ENCODE measurements at regions not wholly inside any gene's neighbourhood (a gene's known extent, or its start where the extent isn't known, plus 50 kb on each side); places are given as distances from the start of the nearest gene placed in this dataset.

DNA sequence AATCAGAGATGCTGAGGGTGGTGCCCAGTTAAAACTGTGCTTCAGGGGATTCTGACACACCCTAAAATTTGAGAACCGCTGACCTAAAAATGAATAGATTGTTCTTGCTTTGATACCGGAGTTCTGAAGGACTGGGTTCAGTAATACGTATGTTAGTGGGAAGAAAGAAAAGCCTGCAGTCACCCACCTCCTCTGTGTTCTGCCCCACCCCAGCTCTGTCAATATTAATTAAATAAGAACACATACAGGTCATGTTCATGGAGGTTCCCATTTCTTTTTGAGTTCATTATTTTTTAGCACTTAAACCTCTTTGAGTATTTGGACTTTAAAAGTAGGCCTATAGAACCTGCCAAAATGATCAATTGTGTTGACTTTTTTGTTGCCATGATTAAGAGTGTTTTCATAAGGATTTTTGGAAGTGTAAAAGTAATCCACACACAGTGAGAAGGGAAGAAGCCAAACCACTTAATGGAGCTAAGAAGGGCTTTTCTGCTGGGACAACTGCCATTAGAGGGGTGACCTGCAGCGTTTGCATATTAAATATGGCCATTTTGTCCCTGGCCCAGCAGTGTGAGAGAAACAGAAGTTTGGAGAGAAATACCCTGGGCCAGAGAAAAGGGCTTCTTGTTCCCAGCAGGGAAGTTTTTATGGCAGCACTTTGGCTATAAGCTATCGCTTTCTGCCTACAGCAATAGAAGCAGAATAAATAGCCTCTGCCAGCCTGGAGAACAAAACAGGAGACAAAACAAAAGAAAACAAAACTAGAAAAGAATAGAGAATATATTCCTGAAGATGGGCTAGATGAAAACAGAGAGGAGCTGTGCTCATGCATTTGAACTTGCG, 80.7 kb upstream of the RNF152 start:
- no peak for TF ChIP-seq NR3C1 (IDR thresholded peaks at IDR 0.05)
- TF ChIP-seq, protein P1, sequence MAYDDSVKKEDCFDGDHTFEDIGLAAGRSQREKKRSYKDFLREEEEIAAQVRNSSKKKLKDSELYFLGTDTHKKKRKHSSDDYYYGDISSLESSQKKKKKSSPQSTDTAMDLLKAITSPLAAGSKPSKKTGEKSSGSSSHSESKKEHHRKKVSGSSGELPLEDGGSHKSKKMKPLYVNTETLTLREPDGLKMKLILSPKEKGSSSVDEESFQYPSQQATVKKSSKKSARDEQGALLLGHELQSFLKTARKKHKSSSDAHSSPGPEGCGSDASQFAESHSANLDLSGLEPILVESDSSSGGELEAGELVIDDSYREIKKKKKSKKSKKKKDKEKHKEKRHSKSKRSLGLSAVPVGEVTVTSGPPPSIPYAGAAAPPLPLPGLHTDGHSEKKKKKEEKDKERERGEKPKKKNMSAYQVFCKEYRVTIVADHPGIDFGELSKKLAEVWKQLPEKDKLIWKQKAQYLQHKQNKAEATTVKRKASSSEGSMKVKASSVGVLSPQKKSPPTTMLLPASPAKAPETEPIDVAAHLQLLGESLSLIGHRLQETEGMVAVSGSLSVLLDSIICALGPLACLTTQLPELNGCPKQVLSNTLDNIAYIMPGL (CRISPR knock-in tag; IDR thresholded peaks at IDR 0.05; ENCODE audit: borderline replicate concordance) = no peak
- TF ChIP-seq, protein P2, sequence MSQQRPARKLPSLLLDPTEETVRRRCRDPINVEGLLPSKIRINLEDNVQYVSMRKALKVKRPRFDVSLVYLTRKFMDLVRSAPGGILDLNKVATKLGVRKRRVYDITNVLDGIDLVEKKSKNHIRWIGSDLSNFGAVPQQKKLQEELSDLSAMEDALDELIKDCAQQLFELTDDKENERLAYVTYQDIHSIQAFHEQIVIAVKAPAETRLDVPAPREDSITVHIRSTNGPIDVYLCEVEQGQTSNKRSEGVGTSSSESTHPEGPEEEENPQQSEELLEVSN (IDR thresholded peaks at IDR 0.05; ENCODE audit: borderline replicate concordance, low read depth) = no peak
- no peak for TF ChIP-seq SMC3 (IDR thresholded peaks at IDR 0.05)
- no peak for TF ChIP-seq EP300 (IDR thresholded peaks at IDR 0.05)
- no peak for TF ChIP-seq SREBF2 (IDR thresholded peaks at IDR 0.05)
- TF ChIP-seq JUNB (IDR thresholded peaks at IDR 0.05) = no peak
- no peak for TF ChIP-seq CHD4 (IDR thresholded peaks at IDR 0.05; ENCODE audit: borderline replicate concordance)
- TF ChIP-seq RAD21 (conservative IDR thresholded peaks at IDR 0.05 in 1 of 2, IDR thresholded peaks at IDR 0.05 in 1 of 2) = no peak
- no peak for TF ChIP-seq NFE2L2 (conservative IDR thresholded peaks at IDR 0.05; ENCODE audit: low read length)
- POLR2A ChIA-PET = no interaction called here
- H3K27ac ChIP-seq = no peak overlapping the region
- no peak overlapping the region for H3K4me2 ChIP-seq
- H3K4me1 ChIP-seq = no peaks in the 10 kb centered on the region
- ATAC-seq = no peak
- DNase-seq (ENCODE audit: low read depth in 1 of 2, low spot score in 1 of 2) = no peak
- H3K4me3 ChIP-seq = no peak overlapping the region
- WGBS (ENCODE audit: missing lambda C conversion rate) = 75% methylated on average over 6 of the region's 6 CpGs
- FAIRE-seq = no peak
- H3K9me3 ChIP-seq = no peaks in the 10 kb centered on the region
- CTCF ChIA-PET = no interaction called here

DNA sequence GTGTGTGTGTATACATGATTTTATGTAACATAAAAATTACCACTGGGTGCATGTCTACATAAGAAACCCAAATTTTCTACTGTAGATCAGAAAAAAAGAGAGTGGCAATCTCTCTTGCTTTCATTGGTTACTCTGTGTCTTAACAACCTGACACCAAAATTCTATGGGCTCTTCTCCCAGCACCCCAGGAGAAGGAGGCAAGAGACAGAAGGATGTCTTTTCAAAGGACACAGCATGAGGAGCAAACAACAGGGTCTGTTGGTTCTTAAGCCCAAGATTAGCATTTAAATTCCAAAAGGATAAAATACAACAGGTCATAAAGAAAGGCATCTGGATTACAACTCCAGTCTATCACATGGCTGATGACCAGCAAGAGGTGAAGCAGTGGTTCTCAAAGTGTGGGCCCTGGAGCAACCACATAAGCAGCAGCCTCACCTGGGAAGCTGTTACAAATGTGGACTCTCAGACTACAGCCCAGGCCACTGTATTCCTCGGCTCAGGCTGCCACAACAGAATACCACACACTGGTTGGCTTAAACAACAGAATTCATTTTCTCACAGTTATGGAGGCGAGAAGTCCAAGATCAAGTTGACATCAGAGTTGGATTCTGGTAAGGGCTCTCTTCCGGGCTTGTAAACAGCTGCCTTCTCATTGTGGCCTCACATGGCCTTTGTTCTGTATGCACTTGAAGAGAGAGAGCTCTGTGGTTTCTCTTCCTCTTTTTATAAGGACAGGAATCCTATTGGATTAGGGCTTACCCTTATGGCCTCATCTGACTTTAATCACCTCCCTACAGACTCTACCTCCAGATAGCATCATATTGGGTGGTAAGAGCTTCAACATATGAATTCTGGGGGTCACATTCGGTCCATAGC, 79.8 kb upstream of the RNF152 start:
- ChIA-PET POLR2A (no interaction called here), CTCF (no interaction called here)
- H3K27ac ChIP-seq = no peak overlapping the region
- FAIRE-seq (no peak), DNase-seq (ENCODE audit: low read depth in 1 of 2, low spot score in 1 of 2) (no peak), ATAC-seq (no peak)
- no peak overlapping the region for H3K4me2 ChIP-seq
- TF ChIP-seq GATA3 (IDR thresholded peaks at IDR 0.05; ENCODE audit: borderline replicate concordance) = no peak
- TF ChIP-seq, protein P3, sequence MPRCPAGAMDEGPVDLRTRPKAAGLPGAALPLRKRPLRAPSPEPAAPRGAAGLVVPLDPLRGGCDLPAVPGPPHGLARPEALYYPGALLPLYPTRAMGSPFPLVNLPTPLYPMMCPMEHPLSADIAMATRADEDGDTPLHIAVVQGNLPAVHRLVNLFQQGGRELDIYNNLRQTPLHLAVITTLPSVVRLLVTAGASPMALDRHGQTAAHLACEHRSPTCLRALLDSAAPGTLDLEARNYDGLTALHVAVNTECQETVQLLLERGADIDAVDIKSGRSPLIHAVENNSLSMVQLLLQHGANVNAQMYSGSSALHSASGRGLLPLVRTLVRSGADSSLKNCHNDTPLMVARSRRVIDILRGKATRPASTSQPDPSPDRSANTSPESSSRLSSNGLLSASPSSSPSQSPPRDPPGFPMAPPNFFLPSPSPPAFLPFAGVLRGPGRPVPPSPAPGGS (IDR thresholded peaks at IDR 0.05) = no peak
- no peak for TF ChIP-seq FOXS1 (CRISPR knock-in tag; IDR thresholded peaks at IDR 0.05)
- TF ChIP-seq, protein P4, sequence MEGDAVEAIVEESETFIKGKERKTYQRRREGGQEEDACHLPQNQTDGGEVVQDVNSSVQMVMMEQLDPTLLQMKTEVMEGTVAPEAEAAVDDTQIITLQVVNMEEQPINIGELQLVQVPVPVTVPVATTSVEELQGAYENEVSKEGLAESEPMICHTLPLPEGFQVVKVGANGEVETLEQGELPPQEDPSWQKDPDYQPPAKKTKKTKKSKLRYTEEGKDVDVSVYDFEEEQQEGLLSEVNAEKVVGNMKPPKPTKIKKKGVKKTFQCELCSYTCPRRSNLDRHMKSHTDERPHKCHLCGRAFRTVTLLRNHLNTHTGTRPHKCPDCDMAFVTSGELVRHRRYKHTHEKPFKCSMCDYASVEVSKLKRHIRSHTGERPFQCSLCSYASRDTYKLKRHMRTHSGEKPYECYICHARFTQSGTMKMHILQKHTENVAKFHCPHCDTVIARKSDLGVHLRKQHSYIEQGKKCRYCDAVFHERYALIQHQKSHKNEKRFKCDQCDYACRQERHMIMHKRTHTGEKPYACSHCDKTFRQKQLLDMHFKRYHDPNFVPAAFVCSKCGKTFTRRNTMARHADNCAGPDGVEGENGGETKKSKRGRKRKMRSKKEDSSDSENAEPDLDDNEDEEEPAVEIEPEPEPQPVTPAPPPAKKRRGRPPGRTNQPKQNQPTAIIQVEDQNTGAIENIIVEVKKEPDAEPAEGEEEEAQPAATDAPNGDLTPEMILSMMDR (IDR thresholded peaks at IDR 0.05) = no peak
- TF ChIP-seq ZSCAN20 (CRISPR knock-in tag; IDR thresholded peaks at IDR 0.05) = no peak
- TF ChIP-seq JUNB (IDR thresholded peaks at IDR 0.05) = no peak
- TF ChIP-seq MAZ (IDR thresholded peaks at IDR 0.05; ENCODE audit: borderline replicate concordance, low read depth, low read length) = no peak
- TF ChIP-seq, protein P1 (CRISPR knock-in tag; IDR thresholded peaks at IDR 0.05; ENCODE audit: borderline replicate concordance) = no peak
- no peak overlapping the region for H3K4me3 ChIP-seq
- H3K9me3 ChIP-seq = no peaks in the 10 kb centered on the region
- no peaks in the 10 kb centered on the region for H3K4me1 ChIP-seq
- 50% methylated on average over 4 of the region's 4 CpGs for WGBS (ENCODE audit: missing lambda C conversion rate)
